ENCODE measurements at regions not wholly inside any gene's neighbourhood (a gene's known extent, or its start where the extent isn't known, plus 50 kb on each side); places are given as distances from the start of the nearest gene placed in this dataset.

- no peak for TF ChIP-seq CTCF (IDR thresholded peaks at IDR 0.05; ENCODE audit: insufficient read depth, low read length, poor library complexity, severe bottlenecking)
- H3K36me3 ChIP-seq (ENCODE audit: control insufficient read depth, insufficient read depth, low read length): no peaks in the 10 kb centered on the region
- DNase-seq (ENCODE audit: extremely low read depth, insufficient read length): no peak
- no peak overlapping the region for H3K4me3 ChIP-seq (replicated peaks; ENCODE audit: low read depth, low read length)
- no peaks in the 10 kb centered on the region for H3K27me3 ChIP-seq (replicated peaks; ENCODE audit: control insufficient read depth, insufficient read depth, low read length)
Measured at GRCh38 chrX:17939724-17940123, 78.6 kb upstream of the RAI2 start.

GRCh38 chrX:17933856-17934255 lies 72.8 kb upstream of the RAI2 start:
- DNase-seq (ENCODE audit: extremely low read depth, insufficient read length): no peak
- Histone ChIP-seq H3K27me3 (replicated peaks; ENCODE audit: control insufficient read depth, insufficient read depth, low read length) (no peaks in the 10 kb centered on the region; the same call in 1 of the 2 replicates), H3K36me3 (ENCODE audit: control insufficient read depth, insufficient read depth, low read length) (no peaks in the 10 kb centered on the region), H3K4me3 (replicated peaks; ENCODE audit: low read depth, low read length) (no peak overlapping the region)
- no peak for TF ChIP-seq CTCF (IDR thresholded peaks at IDR 0.05; ENCODE audit: insufficient read depth, low read length, poor library complexity, severe bottlenecking)

GRCh38 chrX:17932781-17933180 lies 71.7 kb upstream of the RAI2 start:
- H3K27me3 ChIP-seq (replicated peaks; ENCODE audit: control insufficient read depth, insufficient read depth, low read length): no peaks in the 10 kb centered on the region; the same call in 1 of the 2 replicates
- no peak for TF ChIP-seq CTCF (IDR thresholded peaks at IDR 0.05; ENCODE audit: insufficient read depth, low read length, poor library complexity, severe bottlenecking)
- no peaks in the 10 kb centered on the region for H3K36me3 ChIP-seq (ENCODE audit: control insufficient read depth, insufficient read depth, low read length)
- H3K4me3 ChIP-seq (replicated peaks; ENCODE audit: low read depth, low read length): no peak overlapping the region
- no peak for DNase-seq (ENCODE audit: extremely low read depth, insufficient read length)

GRCh38 chrX:17931855-17932254 lies 70.8 kb upstream of the RAI2 start:
- no peak for DNase-seq (ENCODE audit: extremely low read depth, insufficient read length)
- Histone ChIP-seq H3K27me3 (replicated peaks; ENCODE audit: control insufficient read depth, insufficient read depth, low read length) (no peaks in the 10 kb centered on the region; the same call in 1 of the 2 replicates), H3K4me3 (replicated peaks; ENCODE audit: low read depth, low read length) (no peak overlapping the region), H3K36me3 (ENCODE audit: control insufficient read depth, insufficient read depth, low read length) (no peaks in the 10 kb centered on the region)
- TF ChIP-seq CTCF (IDR thresholded peaks at IDR 0.05; ENCODE audit: insufficient read depth, low read length, poor library complexity, severe bottlenecking): no peak

- DNase-seq (ENCODE audit: extremely low read depth, insufficient read length): no peak
- H3K27me3 ChIP-seq (replicated peaks; ENCODE audit: control insufficient read depth, insufficient read depth, low read length): no peaks in the 10 kb centered on the region; the same call in 1 of the 2 replicates
- no peak overlapping the region for H3K4me3 ChIP-seq (replicated peaks; ENCODE audit: low read depth, low read length)
- TF ChIP-seq CTCF (IDR thresholded peaks at IDR 0.05; ENCODE audit: insufficient read depth, low read length, poor library complexity, severe bottlenecking): no peak
- no peaks in the 10 kb centered on the region for H3K36me3 ChIP-seq (ENCODE audit: control insufficient read depth, insufficient read depth, low read length)
Measured at GRCh38 chrX:17930850-17931249, 69.8 kb upstream of the RAI2 start.

- Histone ChIP-seq H3K36me3 (ENCODE audit: control insufficient read depth, insufficient read depth, low read length) (no peaks in the 10 kb centered on the region), H3K4me3 (replicated peaks; ENCODE audit: low read depth, low read length) (no peak overlapping the region), H3K27me3 (replicated peaks; ENCODE audit: control insufficient read depth, insufficient read depth, low read length) (no peaks in the 10 kb centered on the region)
- no peak for TF ChIP-seq CTCF (IDR thresholded peaks at IDR 0.05; ENCODE audit: insufficient read depth, low read length, poor library complexity, severe bottlenecking)
- DNase-seq (ENCODE audit: extremely low read depth, insufficient read length): no peak
Measured at GRCh38 chrX:17923546-17923945, 62.4 kb upstream of the RAI2 start.

Data from GM06990 (cell line).